ENCODE measurements at regions not wholly inside any gene's neighbourhood (a gene's known extent, or its start where the extent isn't known, plus 50 kb on each side); places are given as distances from the start of the nearest gene placed in this dataset.

- no peak for DNase-seq
These were observed 139.8 kb downstream of the ENGASE start for GRCh38 chr17:79214459-79214858.

- DNase-seq: no peak
These were observed 138.7 kb downstream of the ENGASE start for GRCh38 chr17:79213305-79213704.

GRCh38 chr17:79212149-79213087 lies 137.8 kb downstream of the ENGASE start:
- no peak for DNase-seq

DNA sequence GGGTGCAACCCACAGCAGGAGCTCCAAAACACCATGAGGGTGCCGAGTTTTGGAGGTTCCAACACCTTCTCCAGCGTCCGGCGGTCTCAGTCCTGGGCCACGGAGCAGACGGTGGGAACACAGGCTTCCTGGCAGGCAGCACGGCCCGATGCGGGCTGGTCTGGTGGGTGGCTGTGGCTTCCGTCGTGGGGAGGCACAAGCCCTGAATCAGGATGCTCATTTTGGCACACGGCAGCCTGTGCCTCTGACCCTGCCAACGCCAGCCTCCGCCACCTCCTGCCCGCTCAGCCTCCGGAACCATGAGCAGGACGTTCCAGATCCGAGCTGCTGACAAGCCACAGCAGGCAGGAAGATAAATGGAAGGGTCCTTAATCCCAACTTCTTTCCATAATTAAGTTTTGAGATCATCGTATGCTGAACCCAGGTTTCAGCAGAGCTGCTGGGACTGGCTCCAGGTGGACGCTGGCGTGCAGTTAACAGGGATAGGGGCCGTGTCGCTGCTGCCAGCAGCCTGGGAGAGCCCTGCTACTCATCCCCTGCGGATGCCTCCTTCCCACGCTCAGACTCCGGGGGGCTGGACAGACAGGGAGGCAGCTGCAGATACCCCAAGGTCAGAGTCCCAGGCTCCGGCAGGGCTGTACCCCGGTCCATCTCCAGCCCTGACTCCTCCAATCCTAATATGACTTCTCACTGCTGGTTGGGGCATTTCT lies 136.6 kb downstream of the ENGASE start:
- DNase-seq: no peak

DNA sequence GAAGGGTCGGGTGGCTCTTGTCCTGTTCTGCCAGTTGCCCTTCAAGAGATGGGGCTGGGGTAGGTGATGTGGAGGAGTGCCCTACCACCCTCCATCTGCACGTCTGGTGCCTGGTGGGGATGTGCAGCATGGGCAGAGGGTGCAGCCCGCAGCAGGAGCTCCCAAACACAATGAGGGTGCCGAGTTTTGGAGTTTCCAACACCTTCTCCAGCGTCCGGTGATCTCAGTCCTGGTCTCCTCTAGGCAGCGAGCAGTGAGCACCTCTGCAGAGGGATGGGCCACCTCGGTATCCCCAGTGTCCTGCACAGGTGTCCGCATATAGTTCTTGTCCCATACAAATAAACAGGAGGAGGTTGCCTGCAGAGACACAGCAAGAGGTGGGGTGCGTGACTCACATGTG lies 136.0 kb downstream of the ENGASE start:
- no peak for DNase-seq

GRCh38 chr17:79207960-79208359 lies 133.3 kb downstream of the ENGASE start:
- no peak for DNase-seq

- DNase-seq: no peak
These were observed 131.1 kb downstream of the ENGASE start for GRCh38 chr17:79205688-79206205.

DNA sequence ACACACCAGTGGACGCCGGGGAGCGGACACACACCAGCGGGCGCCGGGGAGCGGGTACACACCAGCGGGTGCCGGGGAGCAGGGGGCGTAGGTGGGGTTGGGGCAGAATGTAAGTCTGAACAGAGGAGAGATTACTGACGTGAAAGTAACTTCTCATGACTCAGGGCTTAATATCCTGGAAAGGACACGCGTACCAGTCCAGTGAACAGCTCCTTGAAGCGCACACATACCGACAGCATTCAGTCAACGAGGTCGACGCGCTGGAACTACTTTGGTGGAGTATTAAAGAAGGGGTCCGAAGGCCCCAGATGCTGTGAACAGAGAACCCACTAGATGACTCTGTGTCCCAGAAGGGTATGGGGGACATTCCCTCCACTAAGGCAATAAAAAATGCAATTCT lies 129.6 kb downstream of the ENGASE start:
- no peak for DNase-seq

GRCh38 chr17:79203657-79204056 lies 129.0 kb downstream of the ENGASE start:
- DNase-seq: no peak

DNA sequence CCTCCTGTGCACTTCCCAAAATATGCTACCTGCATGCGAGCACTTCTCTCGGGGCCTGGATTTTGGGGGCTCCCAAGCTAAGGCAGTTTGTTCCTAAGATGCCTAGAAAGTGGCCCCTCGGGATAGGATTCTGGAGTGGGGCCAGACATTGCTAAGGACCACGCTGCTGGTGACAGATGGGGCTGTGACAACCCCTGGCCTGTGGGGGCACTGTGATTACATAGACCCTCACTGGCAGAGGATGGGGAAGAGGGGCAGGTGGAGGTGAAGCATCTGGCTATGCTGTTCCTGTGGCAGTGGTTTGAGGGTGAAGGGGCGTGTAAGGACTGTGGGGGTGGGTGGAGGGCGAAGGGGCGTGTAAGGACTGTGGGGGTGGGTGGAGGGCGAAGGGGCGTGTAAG lies 128.4 kb downstream of the ENGASE start:
- DNase-seq: no peak

GRCh38 chr17:79202480-79202879 lies 127.9 kb downstream of the ENGASE start:
- no peak for DNase-seq

DNA sequence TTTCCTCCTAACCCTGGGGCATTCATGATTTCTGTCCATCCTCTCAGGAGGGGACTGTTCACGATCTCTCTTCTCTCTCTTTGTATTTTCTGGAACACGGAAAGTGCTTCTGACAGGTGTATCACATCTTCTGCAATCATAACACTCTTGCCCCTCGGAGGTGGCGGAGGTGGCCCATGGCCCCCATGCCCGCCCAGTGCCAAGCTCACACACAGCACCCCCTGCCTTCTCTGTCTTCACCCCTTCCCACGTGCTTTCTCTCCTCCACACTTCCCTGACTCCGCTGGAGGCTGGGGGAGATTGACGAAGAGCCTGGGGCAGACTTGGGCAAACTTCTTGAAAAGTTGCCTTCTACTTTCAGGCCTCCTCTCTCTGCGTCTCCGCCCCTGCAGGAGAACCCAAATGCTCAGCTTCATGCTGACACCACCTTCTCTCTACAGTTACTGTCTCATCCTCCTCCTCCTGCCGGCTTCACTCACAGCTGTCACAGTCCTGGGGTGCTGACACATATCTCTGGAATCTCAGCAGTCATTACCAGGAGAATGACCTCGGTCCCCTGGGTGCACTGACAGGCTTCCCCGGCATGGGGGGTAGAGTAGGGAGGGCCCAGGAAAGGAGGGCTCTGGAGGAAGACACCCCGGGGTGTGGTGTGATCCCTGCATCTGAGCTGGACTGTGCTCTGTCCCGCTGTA lies 127.1 kb downstream of the ENGASE start:
- DNase-seq: no peak

DNA sequence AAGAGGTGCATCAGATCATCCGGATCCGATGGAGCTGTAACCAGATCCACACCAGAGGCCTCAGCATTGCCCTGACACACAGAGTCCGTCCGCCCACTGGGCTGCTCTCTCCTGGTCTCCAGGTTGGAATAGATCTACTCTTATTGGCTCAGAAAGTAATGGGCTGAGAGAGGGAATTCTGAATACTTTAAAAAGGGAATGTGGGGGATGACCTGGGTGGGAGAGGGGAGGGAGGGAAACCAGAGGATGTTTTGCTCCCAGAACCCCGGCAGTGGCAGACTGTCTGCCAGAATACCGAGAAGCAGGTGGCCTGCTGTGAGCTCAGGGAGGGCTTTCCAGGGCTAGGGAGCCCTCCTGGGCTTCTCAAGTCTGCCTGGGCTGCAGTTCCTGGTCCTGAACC lies 126.5 kb downstream of the ENGASE start:
- no peak for DNase-seq

DNA sequence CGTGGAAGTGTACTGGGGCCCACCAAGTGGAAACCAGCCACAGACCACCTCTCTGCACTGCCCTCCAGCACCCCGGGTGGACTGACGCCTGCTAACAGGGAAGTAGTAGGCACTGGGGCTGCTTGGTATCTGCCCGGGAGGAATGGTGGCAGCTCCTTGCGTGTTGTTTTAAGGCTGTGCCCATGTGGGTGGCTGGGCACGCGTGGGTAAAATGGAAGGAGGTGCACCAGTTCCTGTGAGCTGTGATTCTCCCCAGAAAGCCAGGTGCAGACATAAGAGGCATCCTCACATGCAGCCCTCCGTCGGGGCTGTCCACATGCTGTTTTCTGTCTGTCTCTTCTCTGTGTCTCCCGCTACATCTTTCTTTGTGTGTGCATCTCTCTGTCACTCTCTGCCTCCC lies 122.3 kb downstream of the ENGASE start:
- DNase-seq: no peak

GRCh38 chr17:79192503-79193351 lies 118.1 kb downstream of the ENGASE start:
- no peak for DNase-seq

DNA sequence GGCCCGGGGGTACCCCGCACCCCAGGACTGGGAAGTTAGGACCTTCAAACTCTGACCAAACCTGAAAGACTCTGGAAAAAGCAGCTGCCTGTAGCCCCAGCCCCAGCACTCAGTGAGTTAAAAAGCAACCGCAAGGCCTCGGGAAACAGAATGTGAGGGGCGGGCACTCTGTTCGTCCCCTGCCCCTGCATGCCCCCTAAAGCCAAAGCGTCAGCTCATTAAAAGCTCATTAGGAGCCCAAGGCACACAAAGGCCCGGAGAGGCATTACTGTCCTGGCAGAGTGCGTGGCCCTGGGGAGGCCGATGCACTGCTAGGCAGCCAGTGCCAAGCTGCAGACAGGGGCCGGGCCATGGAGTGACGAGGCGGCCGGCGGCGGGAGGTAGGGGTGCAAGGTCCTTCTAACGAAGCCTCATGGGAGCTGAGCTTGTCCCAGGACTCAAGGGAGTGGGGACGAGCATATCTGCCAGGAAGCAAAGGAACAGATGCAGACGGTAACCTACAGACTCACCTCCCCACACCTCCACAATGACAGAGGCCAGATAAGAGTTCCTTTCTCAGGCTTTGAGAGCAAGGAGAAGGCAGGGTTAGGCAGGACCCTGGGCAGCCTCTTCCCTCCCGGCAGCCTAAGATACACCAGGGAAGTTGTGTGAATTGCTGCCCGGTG lies 116.8 kb downstream of the ENGASE start:
- DNase-seq: no peak

DNA sequence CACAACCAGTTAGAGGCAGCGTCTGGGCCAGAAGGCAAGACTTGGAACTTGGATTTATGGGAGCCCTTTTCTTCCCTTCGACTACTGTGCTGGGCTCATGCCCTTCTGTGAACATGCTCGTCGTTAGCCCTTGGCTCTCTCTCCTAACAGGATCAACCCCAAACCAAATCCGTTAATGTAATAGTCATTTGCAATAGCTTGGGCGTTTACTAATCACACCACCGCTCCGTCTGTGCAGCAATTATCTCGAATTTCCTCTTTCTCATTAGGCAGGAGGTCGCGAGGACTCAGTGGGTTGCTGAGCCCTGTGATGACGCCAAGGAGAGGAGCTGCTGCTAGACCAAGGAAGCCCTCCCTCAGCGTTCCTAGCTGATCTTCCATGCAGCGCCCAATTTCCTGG lies 114.7 kb downstream of the ENGASE start:
- DNase-seq: no peak

DNA sequence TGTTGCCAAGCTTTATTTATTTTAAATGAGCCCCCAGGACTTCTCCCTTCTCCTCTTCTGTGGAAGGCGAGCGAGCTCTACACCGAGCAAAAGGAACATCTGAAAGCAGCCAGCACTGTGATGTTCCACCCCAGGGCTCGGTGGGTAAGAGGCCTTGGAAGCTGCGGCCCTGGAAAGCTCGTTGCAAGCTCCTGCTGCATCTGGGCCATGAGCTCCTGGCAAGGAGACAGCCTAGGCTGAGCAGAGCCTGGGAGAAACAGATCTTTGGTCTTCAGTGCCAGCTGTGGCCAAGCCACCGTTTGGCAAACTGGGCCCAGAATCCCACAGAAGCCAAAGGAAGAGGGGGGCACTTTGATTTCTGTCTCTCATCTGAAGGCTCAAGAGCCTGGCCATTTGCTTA lies 114.1 kb downstream of the ENGASE start:
- no peak for DNase-seq

DNA sequence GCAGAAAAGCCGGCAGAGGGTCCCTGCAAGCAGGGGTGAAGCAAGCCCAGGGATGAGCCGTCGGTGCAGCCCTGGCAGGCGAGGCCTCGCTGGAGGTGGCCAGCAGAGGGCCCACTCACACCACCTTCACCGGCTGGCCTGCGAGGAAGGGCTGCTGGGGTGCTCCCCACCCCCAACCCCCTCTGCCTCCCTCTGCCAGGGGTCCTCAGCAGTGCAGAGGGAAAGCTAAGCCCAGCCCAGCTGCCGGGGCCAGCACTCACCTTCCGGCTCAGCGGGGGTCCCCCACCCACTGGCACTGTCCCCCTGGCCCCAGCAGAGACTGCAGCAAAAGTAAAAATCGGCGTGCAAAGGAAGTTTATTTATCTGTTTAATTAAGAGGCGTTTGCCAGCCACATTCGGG lies 113.4 kb downstream of the ENGASE start:
- no peak for DNase-seq

DNA sequence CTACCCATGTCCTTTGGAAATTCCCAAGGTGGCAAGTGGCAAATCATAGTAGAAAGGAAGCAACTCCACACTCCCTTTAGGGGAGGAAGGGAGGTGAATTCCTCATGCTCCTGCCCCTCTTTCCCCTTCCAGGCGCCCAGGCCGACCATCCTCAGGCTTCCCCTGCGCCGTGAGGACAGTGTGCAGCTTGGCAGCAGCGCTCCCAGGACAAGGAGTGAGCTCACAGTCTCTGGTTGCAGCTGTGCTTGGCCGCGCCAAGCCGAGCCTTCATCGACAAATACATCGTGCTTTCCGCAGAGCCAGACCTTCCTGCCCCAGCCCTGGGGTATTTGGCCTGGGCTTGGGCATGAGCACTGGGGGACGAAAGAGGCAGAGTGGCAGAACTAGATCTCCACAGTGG lies 112.6 kb downstream of the ENGASE start:
- no peak for DNase-seq

GRCh38 chr17:79186406-79186805 lies 111.8 kb downstream of the ENGASE start:
- DNase-seq: no peak

DNA sequence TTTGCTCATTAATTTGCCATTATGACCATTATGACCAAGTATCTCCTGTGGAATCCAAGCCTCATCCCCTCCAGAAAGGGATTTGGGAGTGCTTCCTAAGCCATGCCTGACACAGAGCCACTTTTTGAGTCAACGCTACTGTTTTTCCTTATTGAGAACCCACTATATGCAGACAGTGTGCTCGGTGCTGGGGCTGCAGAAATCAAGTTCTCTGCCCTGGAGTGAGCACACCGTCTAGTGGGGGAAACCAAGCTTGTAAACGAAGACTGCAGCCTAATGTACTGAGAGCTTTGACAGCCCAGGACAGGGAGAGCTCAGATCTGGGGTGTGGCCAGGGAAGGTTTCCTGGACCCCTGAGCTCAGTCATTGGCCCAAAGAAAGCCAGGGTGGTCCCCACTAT lies 111.0 kb downstream of the ENGASE start:
- no peak for DNase-seq

Measured in activated CD4-positive, alpha-beta T cell treated with anti-CD3 and anti-CD28 coated beads for 4 hours (primary cell).